IMR-90 (cell line): ENCODE measurements at regions not wholly inside any gene's neighbourhood (a gene's known extent, or its start where the extent isn't known, plus 50 kb on each side); places are given as distances from the start of the nearest gene placed in this dataset.

Experiments
- ATAC-seq: fragments of 200-7000 bp; cut with Tn5 transposase; 2 replicates; pipeline ENCODE4 v1.9.1; 2020; ENCODE audit warnings: low read depth, mild to moderate bottlenecking, moderate library complexity
- BruUV-seq: library from RNA; stranded (reverse); fragments of 400-500 nt; replicated peaks from 2 replicates; lab custom pipeline; 2021; lab: Mats Ljungman, UMichigan
- CTCF ChIA-PET: fragments of 300-600 bp; formaldehyde crosslinking; extraction: SDS; loops from one replicate; lab custom pipeline; 2021; ENCODE audit warnings: antibody characterized with exemption; lab: Yijun Ruan, JAX
- POLR2A ChIA-PET: fragments of 300-600 bp; sonication (Branson Sonifier 250); formaldehyde crosslinking; loops from one replicate; lab custom pipeline; 2022; ENCODE audit warnings: antibody characterized with exemption; ENCODE audit not compliant: unreplicated experiment; lab: Charles Lee
- DNase-seq: peaks from one replicate; pipeline ENCODE4 v3.0.0; 2013
- H2AFZ ChIP-seq: replicated peaks from 2 replicates; pipeline ENCODE3; 2013; ENCODE audit warnings: low read length, mild to moderate bottlenecking; ENCODE audit not compliant: poor library complexity
- H2AK5ac ChIP-seq: 2 replicates; pipeline ENCODE4 v1.6.1; 2013; ENCODE audit warnings: low read depth, low read length, inconsistent platforms
- H2AK9ac ChIP-seq: replicated peaks from 2 replicates; pipeline ENCODE3; 2013; ENCODE audit warnings: mild to moderate bottlenecking, low read depth, low read length, moderate library complexity; ENCODE audit not compliant: poor library complexity
- H2BK120ac ChIP-seq: 2 replicates; pipeline ENCODE4 v1.6.1; 2013; ENCODE audit warnings: low read depth, low read length, inconsistent platforms
- H2BK15ac ChIP-seq: 3 replicates; pipeline ENCODE4 v1.6.1; 2013; ENCODE audit warnings: low read depth, low read length, inconsistent platforms
- H2BK20ac ChIP-seq: 2 replicates; pipeline ENCODE4 v1.6.1; 2013; ENCODE audit warnings: low read depth, mild to moderate bottlenecking, inconsistent platforms, low read length, moderate library complexity
- H2BK5ac ChIP-seq: 2 replicates; pipeline ENCODE4 v1.6.1; 2013; ENCODE audit warnings: mild to moderate bottlenecking, low read depth, low read length, inconsistent platforms; ENCODE audit not compliant: poor library complexity, severe bottlenecking
- H3K14ac ChIP-seq: replicated peaks from 2 replicates; pipeline ENCODE4 v1.6.1; 2013; ENCODE audit warnings: low read depth, low read length, inconsistent platforms
- H3K18ac ChIP-seq: 2 replicates; pipeline ENCODE4 v1.6.1; 2013; ENCODE audit warnings: low read depth, low read length, control low read depth
- H3K23ac ChIP-seq: 2 replicates; pipeline ENCODE4 v1.6.1; 2013; ENCODE audit warnings: low read depth, low read length, inconsistent platforms
- H3K27ac ChIP-seq: 2 replicates; pipeline ENCODE4 v1.5.1; 2013; ENCODE audit warnings: mild to moderate bottlenecking, control low read depth, low read length; ENCODE audit not compliant: insufficient read depth
- H3K27me3 ChIP-seq: 2 replicates; pipeline ENCODE4 v1.6.1; 2013; ENCODE audit warnings: low read length; ENCODE audit not compliant: control insufficient read depth, insufficient read depth
- H3K36me3 ChIP-seq: 2 replicates; pipeline ENCODE4 v1.6.1; 2013; ENCODE audit warnings: low read length, mixed read lengths; ENCODE audit not compliant: control insufficient read depth, insufficient read depth
- H3K4ac ChIP-seq: 2 replicates; pipeline ENCODE4 v1.6.1; 2013; ENCODE audit warnings: low read depth, low read length, inconsistent platforms
- H3K4me1 ChIP-seq: 2 replicates; pipeline ENCODE4 v1.6.1; 2013; ENCODE audit warnings: low read length, mixed read lengths; ENCODE audit not compliant: control insufficient read depth, insufficient read depth
- H3K4me2 ChIP-seq: 2 replicates; pipeline ENCODE4 v1.6.1; 2013; ENCODE audit warnings: low read depth, mild to moderate bottlenecking, control low read depth, low read length, moderate library complexity
- H3K4me3 ChIP-seq: 2 replicates; pipeline ENCODE4 v1.5.1; 2013; ENCODE audit warnings: low read depth, mild to moderate bottlenecking, control low read depth, low read length, moderate library complexity; ENCODE audit not compliant: insufficient read depth
- H3K56ac ChIP-seq: 2 replicates; pipeline ENCODE4 v1.6.1; 2013; ENCODE audit warnings: low read length, inconsistent platforms; ENCODE audit not compliant: insufficient read depth; ENCODE audit errors: extremely low read depth
- H3K79me1 ChIP-seq, 2 experiments: 2 replicates each; pipeline ENCODE4 v1.6.1; 2013; ENCODE audit warnings: low read length in 2 of 2, inconsistent platforms in 1 of 2, low read depth in 1 of 2
- H3K9ac ChIP-seq: 2 replicates; pipeline ENCODE4 v1.6.1; 2013; ENCODE audit warnings: low read depth, low read length, control low read depth
- H3K9me1 ChIP-seq: 2 replicates; pipeline ENCODE4 v1.6.1; 2013; ENCODE audit warnings: low read length, inconsistent platforms; ENCODE audit not compliant: insufficient read depth
- H3K9me3 ChIP-seq: 2 replicates; pipeline ENCODE4 v1.6.1; 2013; ENCODE audit warnings: low read length; ENCODE audit not compliant: control insufficient read depth, insufficient read depth
- H4K20me1 ChIP-seq: 2 replicates; pipeline ENCODE4 v1.6.1; 2013; ENCODE audit warnings: low read length, inconsistent platforms; ENCODE audit not compliant: insufficient read depth
- H4K5ac ChIP-seq: 2 replicates; pipeline ENCODE4 v1.6.1; 2013; ENCODE audit warnings: mild to moderate bottlenecking, low read depth, low read length, control low read depth
- H4K8ac ChIP-seq, 2 experiments: 2 replicates each; pipeline ENCODE4 v1.6.1; 2013; ENCODE audit warnings: low read depth in 2 of 2, low read length in 2 of 2, control low read depth in 1 of 2, inconsistent platforms in 1 of 2
- H4K91ac ChIP-seq: 2 replicates; pipeline ENCODE4 v1.6.1; 2013; ENCODE audit warnings: low read depth, low read length, inconsistent platforms; ENCODE audit not compliant: insufficient read depth
- BHLHE40 ChIP-seq: fragments of 150-350 bp; IDR thresholded peaks from 2 replicates; pipeline ENCODE4 v1.6.1; 2016; ENCODE audit warnings: mild to moderate bottlenecking, low read depth, low read length
- CEBPB ChIP-seq: IDR thresholded peaks from 2 replicates; pipeline ENCODE4 v1.6.1; 2012; ENCODE audit warnings: low read depth, low read length, improper control_type of control experiment
- CHD1 ChIP-seq: IDR thresholded peaks from 2 replicates; pipeline ENCODE4 v1.6.1; 2012; ENCODE audit warnings: low read depth, low read length, improper control_type of control experiment
- ELK1 ChIP-seq: fragments of 150-350 bp; IDR thresholded peaks from 2 replicates; pipeline ENCODE4 v1.6.1; 2016; ENCODE audit warnings: low read depth, mild to moderate bottlenecking, low read length, moderate library complexity, borderline replicate concordance
- FOS ChIP-seq: fragments of 150-350 bp; IDR thresholded peaks from 2 replicates; pipeline ENCODE4 v1.6.1; 2016; ENCODE audit warnings: low read depth, low read length
- MAFK ChIP-seq: IDR thresholded peaks from 2 replicates; pipeline ENCODE4 v1.6.1; 2012; ENCODE audit warnings: low read depth, low read length, improper control_type of control experiment
- MAZ ChIP-seq: IDR thresholded peaks from 2 replicates; pipeline ENCODE4 v1.6.1; 2012; ENCODE audit warnings: low read depth, mild to moderate bottlenecking, low read length, improper control_type of control experiment, moderate library complexity, borderline replicate concordance
- MXI1 ChIP-seq: IDR thresholded peaks from 2 replicates; pipeline ENCODE4 v1.6.1; 2012; ENCODE audit warnings: low read depth, mild to moderate bottlenecking, low read length, moderate library complexity, borderline replicate concordance
- NFE2L2 ChIP-seq: fragments of 150-350 bp; IDR thresholded peaks from 2 replicates; pipeline ENCODE4 v1.6.1; 2016; ENCODE audit warnings: low read depth, mild to moderate bottlenecking, low read length
- POLR2A ChIP-seq: IDR thresholded peaks from 2 replicates; pipeline ENCODE4 v1.6.1; 2012; ENCODE audit warnings: mild to moderate bottlenecking, low read depth, low read length
- RAD21 ChIP-seq: IDR thresholded peaks from 2 replicates; pipeline ENCODE4 v1.6.1; 2012; ENCODE audit warnings: low read length, improper control_type of control experiment
- RCOR1 ChIP-seq: IDR thresholded peaks from 2 replicates; pipeline ENCODE4 v1.6.1; 2012; ENCODE audit warnings: mild to moderate bottlenecking, low read length, improper control_type of control experiment; ENCODE audit not compliant: insufficient replicate concordance
- RFX5 ChIP-seq: IDR thresholded peaks from 2 replicates; pipeline ENCODE4 v1.8.0; 2012; ENCODE audit warnings: low read depth, mild to moderate bottlenecking, low read length, moderate library complexity
- USF2 ChIP-seq: fragments of 150-350 bp; IDR thresholded peaks from 2 replicates; pipeline ENCODE4 v1.6.1; 2017; ENCODE audit warnings: mild to moderate bottlenecking, antibody characterized with exemption, low read length, low read depth
- WGBS, 2 experiments: methylation state at CpG; one replicate each; pipeline versions ENCODE4 v1.1.5 to v1.1.7; 2013; ENCODE audit warnings: missing lambda C conversion rate in 2 of 2; ENCODE audit not compliant: insufficient read length in 1 of 2; ENCODE audit errors: extremely low coverage in 2 of 2; 5-methylcytosine and 5-hydroxymethylcytosine counted together
- dilution Hi-C: fragments of 300-500 bp; cut with HindIII; formaldehyde crosslinking; loops from one replicate; pipeline ENCODE4 v1.14.3; 2018; ENCODE audit warnings: low sequenced_read_pairs; ENCODE audit not compliant: unreplicated experiment
- in situ Hi-C: fragments of 300-500 bp; cut with MboI; formaldehyde crosslinking; loops from 3 replicates; pipeline ENCODE4 v1.14.3; 2019; ENCODE audit warnings: low sequenced_read_pairs, inconsistent platforms, mixed read lengths
- intact Hi-C: fragments of 100-400 bp; cut with micrococcal nuclease; formaldehyde crosslinking; loops from 2 replicates; pipeline ENCODE4 v1.10.0; 2022
- TF ChIP-seq, protein P1 (sequence below): conservative IDR thresholded peaks from 2 replicates; pipeline ENCODE4 v1.5.1; 2012; ENCODE audit warnings: mild to moderate bottlenecking, low read depth, low read length, improper control_type of control experiment

DNA sequence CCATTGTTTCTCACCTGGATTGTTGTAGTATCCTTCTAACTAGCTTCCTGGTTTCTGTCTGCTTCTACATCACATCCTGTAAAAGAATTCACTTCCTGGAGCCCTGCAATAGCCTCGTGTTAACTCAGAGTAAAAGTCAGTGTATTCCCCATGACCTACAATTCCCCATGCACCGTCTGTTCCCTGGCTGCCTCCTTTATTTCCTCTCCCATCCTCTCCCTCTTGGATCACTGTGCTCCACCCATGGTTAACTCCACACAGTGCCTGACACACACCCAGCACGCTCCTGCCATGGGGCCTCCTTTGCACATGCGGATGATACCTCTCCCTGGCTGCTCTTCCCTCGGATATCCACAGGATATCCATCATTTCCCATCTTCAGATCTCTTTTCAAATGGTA, 301.4 kb upstream of the IRX3 start:
- Histone ChIP-seq H3K4ac (no peak overlapping the region), H3K4me3 (no peak overlapping the region), H3K4me1 (no peaks in the 10 kb centered on the region), H3K56ac (no peak overlapping the region), H2BK15ac (no peak overlapping the region), H3K27ac (no peak overlapping the region), H3K36me3 (no peaks in the 10 kb centered on the region), H3K23ac (no peak overlapping the region), H3K4me2 (no peak overlapping the region), H2BK120ac (no peak overlapping the region), H3K9ac (no peak overlapping the region), H2AK9ac (no peak overlapping the region), H4K91ac (no peak overlapping the region), H2BK5ac (no peak overlapping the region), H2BK20ac (no peak overlapping the region), H3K18ac (no peak overlapping the region), H3K14ac (no peak overlapping the region), H4K20me1 (no peaks in the 10 kb centered on the region), H2AFZ (no peak overlapping the region), H2AK5ac (no peak overlapping the region), H4K5ac (no peak overlapping the region), H4K8ac (no peak overlapping the region), H3K9me3 (no peaks in the 10 kb centered on the region), H3K79me1 (no peaks in the 10 kb centered on the region), H3K9me1 (no peaks in the 10 kb centered on the region), H3K27me3 (no peaks in the 10 kb centered on the region)
- intact Hi-C loops (no loop called here), in situ Hi-C loops (no loop called here), dilution Hi-C loops (no loop called here)
- CTCF ChIA-PET: interaction anchor here (0.6 kb wide), 1 partner anchor 160 kb away, joined by 9 read pairs; no protein-coding TSS in a partner anchor
- TF ChIP-seq RFX5: no peak
- TF ChIP-seq FOS: no peak
- TF ChIP-seq RCOR1: no peak
- no peak for TF ChIP-seq RAD21
- TF ChIP-seq NFE2L2: no peak
- no peak for TF ChIP-seq ELK1
- no peak for TF ChIP-seq BHLHE40
- TF ChIP-seq MAZ: no peak
- TF ChIP-seq MXI1: no peak
- TF ChIP-seq, protein P1, sequence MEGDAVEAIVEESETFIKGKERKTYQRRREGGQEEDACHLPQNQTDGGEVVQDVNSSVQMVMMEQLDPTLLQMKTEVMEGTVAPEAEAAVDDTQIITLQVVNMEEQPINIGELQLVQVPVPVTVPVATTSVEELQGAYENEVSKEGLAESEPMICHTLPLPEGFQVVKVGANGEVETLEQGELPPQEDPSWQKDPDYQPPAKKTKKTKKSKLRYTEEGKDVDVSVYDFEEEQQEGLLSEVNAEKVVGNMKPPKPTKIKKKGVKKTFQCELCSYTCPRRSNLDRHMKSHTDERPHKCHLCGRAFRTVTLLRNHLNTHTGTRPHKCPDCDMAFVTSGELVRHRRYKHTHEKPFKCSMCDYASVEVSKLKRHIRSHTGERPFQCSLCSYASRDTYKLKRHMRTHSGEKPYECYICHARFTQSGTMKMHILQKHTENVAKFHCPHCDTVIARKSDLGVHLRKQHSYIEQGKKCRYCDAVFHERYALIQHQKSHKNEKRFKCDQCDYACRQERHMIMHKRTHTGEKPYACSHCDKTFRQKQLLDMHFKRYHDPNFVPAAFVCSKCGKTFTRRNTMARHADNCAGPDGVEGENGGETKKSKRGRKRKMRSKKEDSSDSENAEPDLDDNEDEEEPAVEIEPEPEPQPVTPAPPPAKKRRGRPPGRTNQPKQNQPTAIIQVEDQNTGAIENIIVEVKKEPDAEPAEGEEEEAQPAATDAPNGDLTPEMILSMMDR: no peak
- TF ChIP-seq CHD1: no peak
- no peak for TF ChIP-seq CEBPB
- TF ChIP-seq POLR2A: no peak
- TF ChIP-seq USF2: no peak
- TF ChIP-seq MAFK: no peak
- DNase-seq (no peak), ATAC-seq (no peak)
- 21% methylated on average over 3 of the region's 5 CpGs; no CpG with 5 or more reads in 1 of the 2 experiments for WGBS, 2 experiments
- no TSS peak for BruUV-seq
- POLR2A ChIA-PET: no interaction called here
